ENCODE measurements at regions not wholly inside any gene's neighbourhood (a gene's known extent, or its start where the extent isn't known, plus 50 kb on each side); places are given as distances from the start of the nearest gene placed in this dataset.

DNA sequence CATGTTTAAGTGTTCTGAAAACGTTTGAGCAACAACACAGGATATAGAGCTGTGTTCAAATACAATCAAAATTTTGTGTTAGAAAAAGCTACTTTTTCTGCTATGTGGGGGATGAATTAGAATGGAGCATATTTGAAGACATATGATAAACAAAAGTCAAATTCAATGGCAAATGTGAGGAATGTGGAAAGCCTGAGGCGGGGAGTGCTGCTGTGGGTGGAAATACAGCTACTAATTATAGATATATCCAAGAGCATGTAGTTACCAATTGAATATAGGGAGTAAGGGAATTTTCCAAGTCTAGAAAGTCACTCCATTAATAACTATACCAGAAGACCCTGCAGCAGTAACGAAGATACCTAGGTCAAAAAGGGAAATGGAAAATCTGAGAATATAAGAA, 2370.4 kb upstream of the TENM3 start:
- Histone ChIP-seq H3K4me1 (ENCODE audit: insufficient read depth, low read length, poor library complexity, severe bottlenecking) (no peaks in the 10 kb centered on the region), H3K9me3 (ENCODE audit: low read depth, low read length, poor library complexity, severe bottlenecking) (no peaks in the 10 kb centered on the region), H3K27ac (ENCODE audit: low read depth, low read length, poor library complexity, severe bottlenecking) (no peak overlapping the region), H3K4me3 (ENCODE audit: low read depth, low read length, poor library complexity, severe bottlenecking) (no peak overlapping the region), H3K27me3 (replicated peaks; ENCODE audit: insufficient read depth, low read depth, low read length, poor library complexity) (no peaks in the 10 kb centered on the region), H3K36me3 (ENCODE audit: insufficient read depth, low read length, poor library complexity, severe bottlenecking) (no peaks in the 10 kb centered on the region)
- no peak for DNase-seq (ENCODE audit: low spot score)
- CTCF ChIA-PET: no interaction called here
- no TSS peak for BruUV-seq (replicated peaks)
- POLR2A ChIA-PET (ENCODE audit: low non-redundant PET): no interaction called here
- TF ChIP-seq, protein P1, sequence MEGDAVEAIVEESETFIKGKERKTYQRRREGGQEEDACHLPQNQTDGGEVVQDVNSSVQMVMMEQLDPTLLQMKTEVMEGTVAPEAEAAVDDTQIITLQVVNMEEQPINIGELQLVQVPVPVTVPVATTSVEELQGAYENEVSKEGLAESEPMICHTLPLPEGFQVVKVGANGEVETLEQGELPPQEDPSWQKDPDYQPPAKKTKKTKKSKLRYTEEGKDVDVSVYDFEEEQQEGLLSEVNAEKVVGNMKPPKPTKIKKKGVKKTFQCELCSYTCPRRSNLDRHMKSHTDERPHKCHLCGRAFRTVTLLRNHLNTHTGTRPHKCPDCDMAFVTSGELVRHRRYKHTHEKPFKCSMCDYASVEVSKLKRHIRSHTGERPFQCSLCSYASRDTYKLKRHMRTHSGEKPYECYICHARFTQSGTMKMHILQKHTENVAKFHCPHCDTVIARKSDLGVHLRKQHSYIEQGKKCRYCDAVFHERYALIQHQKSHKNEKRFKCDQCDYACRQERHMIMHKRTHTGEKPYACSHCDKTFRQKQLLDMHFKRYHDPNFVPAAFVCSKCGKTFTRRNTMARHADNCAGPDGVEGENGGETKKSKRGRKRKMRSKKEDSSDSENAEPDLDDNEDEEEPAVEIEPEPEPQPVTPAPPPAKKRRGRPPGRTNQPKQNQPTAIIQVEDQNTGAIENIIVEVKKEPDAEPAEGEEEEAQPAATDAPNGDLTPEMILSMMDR (conservative IDR thresholded peaks at IDR 0.05; ENCODE audit: low read depth, low read length): no peak
- no peak for TF ChIP-seq EZH2 (IDR thresholded peaks at IDR 0.05; ENCODE audit: borderline replicate concordance, low read depth, low read length, poor library complexity, severe bottlenecking)
- intact Hi-C loops (cut with micrococcal nuclease; ENCODE audit: unreplicated experiment): no loop called here

DNA sequence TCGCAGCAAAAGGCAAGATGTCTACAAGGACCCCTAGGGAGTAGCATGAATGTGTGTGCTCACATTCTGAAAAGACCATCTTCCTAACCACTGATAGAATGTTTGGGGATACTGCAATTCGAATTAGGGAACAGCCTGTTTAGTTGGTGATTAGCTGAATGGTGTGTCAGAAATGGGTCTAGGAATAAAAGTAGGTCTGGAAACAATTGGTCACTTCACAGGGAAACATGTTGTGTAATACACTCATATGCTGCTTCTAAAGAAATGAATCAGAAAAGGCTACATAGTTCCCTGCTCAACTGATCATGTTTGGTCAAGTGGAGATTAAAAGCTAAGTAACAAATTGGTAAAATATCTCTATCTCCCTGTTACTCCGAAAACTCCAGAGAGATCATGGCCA, 2362.4 kb upstream of the TENM3 start:
- intact Hi-C loops (cut with micrococcal nuclease; ENCODE audit: unreplicated experiment): no loop called here
- Histone ChIP-seq H3K4me3 (ENCODE audit: low read depth, low read length, poor library complexity, severe bottlenecking) (no peak overlapping the region), H3K9me3 (ENCODE audit: low read depth, low read length, poor library complexity, severe bottlenecking) (no peaks in the 10 kb centered on the region), H3K27ac (ENCODE audit: low read depth, low read length, poor library complexity, severe bottlenecking) (no peak overlapping the region), H3K4me1 (ENCODE audit: insufficient read depth, low read length, poor library complexity, severe bottlenecking) (no peaks in the 10 kb centered on the region), H3K36me3 (ENCODE audit: insufficient read depth, low read length, poor library complexity, severe bottlenecking) (no peaks in the 10 kb centered on the region), H3K27me3 (replicated peaks; ENCODE audit: insufficient read depth, low read depth, low read length, poor library complexity) (no peaks in the 10 kb centered on the region)
- ChIA-PET POLR2A (ENCODE audit: low non-redundant PET) (no interaction called here), CTCF (no interaction called here)
- BruUV-seq (replicated peaks): no TSS peak
- TF ChIP-seq EZH2 (IDR thresholded peaks at IDR 0.05; ENCODE audit: borderline replicate concordance, low read depth, low read length, poor library complexity, severe bottlenecking): no peak
- TF ChIP-seq, protein P1 (conservative IDR thresholded peaks at IDR 0.05; ENCODE audit: low read depth, low read length): no peak
- DNase-seq (ENCODE audit: low spot score): no peak

DNA sequence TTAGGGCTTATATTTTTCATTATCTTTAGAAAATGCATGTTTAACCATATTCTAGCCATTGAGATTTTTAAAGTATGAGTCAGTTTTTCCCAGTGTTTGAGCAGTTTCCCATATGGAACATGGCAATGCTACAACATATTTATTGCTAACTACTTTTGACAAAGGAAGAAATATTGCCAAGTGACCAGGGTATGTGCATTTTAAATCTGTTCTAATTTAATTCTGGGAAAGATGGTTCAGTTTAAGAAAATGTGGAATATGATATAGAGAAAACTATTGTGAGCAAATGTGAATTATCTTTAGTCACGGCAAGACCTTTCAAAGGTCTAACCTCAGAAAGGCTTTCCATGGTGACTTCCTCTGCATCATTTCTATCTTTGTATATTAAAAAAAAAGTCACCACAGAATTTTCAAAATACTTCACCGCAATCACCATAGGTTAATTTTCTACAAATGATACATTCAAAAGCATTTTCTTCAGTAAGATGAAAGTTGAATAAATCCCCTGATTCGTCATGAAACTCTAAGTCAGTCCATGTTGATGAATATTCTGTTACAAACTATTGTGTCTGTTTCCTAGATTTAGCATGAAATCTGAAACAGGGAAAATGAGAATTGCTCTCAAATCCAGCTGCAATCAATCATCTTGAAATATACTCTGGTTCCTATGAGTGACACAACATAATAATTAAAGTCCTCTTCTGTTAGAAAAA, 2349.0 kb upstream of the TENM3 start:
- intact Hi-C loops (cut with micrococcal nuclease; ENCODE audit: unreplicated experiment): no loop called here
- H3K27ac ChIP-seq (ENCODE audit: low read depth, low read length, poor library complexity, severe bottlenecking): no peak overlapping the region
- ChIA-PET POLR2A (ENCODE audit: low non-redundant PET) (no interaction called here), CTCF (no interaction called here)
- H3K4me1 ChIP-seq (ENCODE audit: insufficient read depth, low read length, poor library complexity, severe bottlenecking): no peaks in the 10 kb centered on the region
- no peak overlapping the region for H3K4me3 ChIP-seq (ENCODE audit: low read depth, low read length, poor library complexity, severe bottlenecking)
- no peaks in the 10 kb centered on the region for H3K36me3 ChIP-seq (ENCODE audit: insufficient read depth, low read length, poor library complexity, severe bottlenecking)
- no peaks in the 10 kb centered on the region for H3K27me3 ChIP-seq (replicated peaks; ENCODE audit: insufficient read depth, low read depth, low read length, poor library complexity)
- no TSS peak for BruUV-seq (replicated peaks)
- no peak for DNase-seq (ENCODE audit: low spot score)
- no peaks in the 10 kb centered on the region for H3K9me3 ChIP-seq (ENCODE audit: low read depth, low read length, poor library complexity, severe bottlenecking)
- no peak for TF ChIP-seq EZH2 (IDR thresholded peaks at IDR 0.05; ENCODE audit: borderline replicate concordance, low read depth, low read length, poor library complexity, severe bottlenecking)
- TF ChIP-seq, protein P1 (conservative IDR thresholded peaks at IDR 0.05; ENCODE audit: low read depth, low read length): no peak
